Upper lobe of left lung (tissue), 6 donors: ENCODE measurements at regions not wholly inside any gene's neighbourhood (a gene's known extent, or its start where the extent isn't known, plus 50 kb on each side); places are given as distances from the start of the nearest gene placed in this dataset.

Experiments
- ATAC-seq, 2 donors: fragments of 200-7000 bp; cut with Tn5 transposase; one replicate each; pipeline ENCODE4 v1.9.1; 2022; ENCODE audit warnings: mild to moderate bottlenecking in 2 of 2, moderate library complexity in 2 of 2; ENCODE audit not compliant: low FRiP score in 2 of 2
- DNase-seq, 2 donors: peaks; one replicate each; pipeline ENCODE4 v3.0.0-alpha.2; 2019 to 2020
- H3K27ac ChIP-seq, 4 donors: fragments of 200-600 bp; sonication (generic); one replicate each; pipeline ENCODE4 v1.5.1; 2016 to 2019
- H3K27me3 ChIP-seq, 4 donors: fragments of 200-600 bp; sonication (generic); one replicate each; pipeline ENCODE4 v1.5.1; 2017 to 2019
- H3K36me3 ChIP-seq, 4 donors: fragments of 200-600 bp; sonication (generic); one replicate each; pipeline ENCODE4 v1.5.1; 2016 to 2019
- H3K4me1 ChIP-seq, 4 donors: fragments of 200-600 bp; sonication (generic); one replicate each; pipeline ENCODE4 v1.5.1; 2018 to 2019
- H3K4me3 ChIP-seq, 4 donors: fragments of 200-600 bp; sonication (generic); one replicate each; pipeline ENCODE4 v1.5.1; 2017 to 2019; ENCODE audit warnings: mild to moderate bottlenecking in 2 of 4, moderate library complexity in 1 of 4
- H3K9me3 ChIP-seq, 4 donors: fragments of 200-600 bp; sonication (generic); one replicate each; pipeline ENCODE4 v1.5.1; 2018 to 2019
- EP300 ChIP-seq, 4 donors: sonication (generic); formaldehyde crosslinking; IDR thresholded peaks; one replicate each; pipeline ENCODE4 v1.5.1; 2017; ENCODE audit warnings: antibody characterized with exemption in 4 of 4, control low read depth in 2 of 4
- POLR2A ChIP-seq, 4 donors: fragments of 450-650 bp; IDR thresholded peaks; one replicate each; pipeline ENCODE4 v1.5.1; 2016 to 2017; ENCODE audit warnings: antibody characterized with exemption in 4 of 4, mild to moderate bottlenecking in 2 of 4
- POLR2AphosphoS5 ChIP-seq, 2 donors: sonication (generic); formaldehyde crosslinking; IDR thresholded peaks; one replicate each; pipeline ENCODE4 v1.5.1; 2017; ENCODE audit warnings: antibody characterized with exemption in 2 of 2
- WGBS, 2 donors: methylation state at CpG; one replicate each; pipeline ENCODE4 v1.1.5; 2017 to 2018; 5-methylcytosine and 5-hydroxymethylcytosine counted together
- TF ChIP-seq, protein P1 (sequence below), 6 experiments: fragments of 450-650 bp in 4 of 6; fragments of 200-600 bp in 2 of 6; sonication (generic) in 2 of 6; IDR thresholded peaks; one replicate each; pipeline ENCODE4 v1.5.1; 2016 to 2019; ENCODE audit warnings: antibody characterized with exemption in 6 of 6
- donor health status: DM: no; HTN: no; CAD: no; lungs with moderate emphysema.
- donor health status: DM: no; HTN: yes; CAD: no; lungs with severe emphysema.

DNA sequence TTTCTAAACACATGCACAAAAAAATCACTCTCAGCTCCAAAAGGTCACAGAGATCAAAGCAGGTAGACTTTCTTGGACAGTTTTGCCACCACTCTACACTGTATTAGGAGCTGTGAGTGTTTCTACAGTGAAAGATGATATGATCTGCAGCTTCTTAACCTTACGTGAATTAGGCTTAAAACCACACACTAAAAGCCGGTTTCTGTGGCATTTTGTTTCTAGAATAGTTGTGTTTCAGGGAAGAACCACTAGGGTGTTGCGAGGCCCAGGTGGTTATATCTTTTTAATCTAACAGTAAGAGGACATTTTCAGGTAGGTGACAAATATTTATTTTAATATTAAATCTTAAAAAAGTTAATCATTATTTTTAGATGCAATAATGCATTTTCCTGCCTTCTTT lies 216.4 kb downstream of the KLF5 start:
- TF ChIP-seq, protein P1, sequence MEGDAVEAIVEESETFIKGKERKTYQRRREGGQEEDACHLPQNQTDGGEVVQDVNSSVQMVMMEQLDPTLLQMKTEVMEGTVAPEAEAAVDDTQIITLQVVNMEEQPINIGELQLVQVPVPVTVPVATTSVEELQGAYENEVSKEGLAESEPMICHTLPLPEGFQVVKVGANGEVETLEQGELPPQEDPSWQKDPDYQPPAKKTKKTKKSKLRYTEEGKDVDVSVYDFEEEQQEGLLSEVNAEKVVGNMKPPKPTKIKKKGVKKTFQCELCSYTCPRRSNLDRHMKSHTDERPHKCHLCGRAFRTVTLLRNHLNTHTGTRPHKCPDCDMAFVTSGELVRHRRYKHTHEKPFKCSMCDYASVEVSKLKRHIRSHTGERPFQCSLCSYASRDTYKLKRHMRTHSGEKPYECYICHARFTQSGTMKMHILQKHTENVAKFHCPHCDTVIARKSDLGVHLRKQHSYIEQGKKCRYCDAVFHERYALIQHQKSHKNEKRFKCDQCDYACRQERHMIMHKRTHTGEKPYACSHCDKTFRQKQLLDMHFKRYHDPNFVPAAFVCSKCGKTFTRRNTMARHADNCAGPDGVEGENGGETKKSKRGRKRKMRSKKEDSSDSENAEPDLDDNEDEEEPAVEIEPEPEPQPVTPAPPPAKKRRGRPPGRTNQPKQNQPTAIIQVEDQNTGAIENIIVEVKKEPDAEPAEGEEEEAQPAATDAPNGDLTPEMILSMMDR (IDR thresholded peaks at IDR 0.05) = no peak
- no peak for TF ChIP-seq POLR2AphosphoS5 (IDR thresholded peaks at IDR 0.05)
- TF ChIP-seq EP300 (IDR thresholded peaks at IDR 0.05) = no peak
- TF ChIP-seq POLR2A (IDR thresholded peaks at IDR 0.05) = no peak
- no peaks in the 10 kb centered on the region for H3K9me3 ChIP-seq
- 52 to 76% methylated on average over 3 of the region's 3 CpGs for WGBS, 2 donors
- H3K27ac ChIP-seq = no peak overlapping the region
- no peaks in the 10 kb centered on the region for H3K36me3 ChIP-seq
- no peaks in the 10 kb centered on the region for H3K27me3 ChIP-seq
- ATAC-seq (no peak), DNase-seq (no peak)
- H3K4me1 ChIP-seq = no peaks in the 10 kb centered on the region
- H3K4me3 ChIP-seq = no peak overlapping the region

DNA sequence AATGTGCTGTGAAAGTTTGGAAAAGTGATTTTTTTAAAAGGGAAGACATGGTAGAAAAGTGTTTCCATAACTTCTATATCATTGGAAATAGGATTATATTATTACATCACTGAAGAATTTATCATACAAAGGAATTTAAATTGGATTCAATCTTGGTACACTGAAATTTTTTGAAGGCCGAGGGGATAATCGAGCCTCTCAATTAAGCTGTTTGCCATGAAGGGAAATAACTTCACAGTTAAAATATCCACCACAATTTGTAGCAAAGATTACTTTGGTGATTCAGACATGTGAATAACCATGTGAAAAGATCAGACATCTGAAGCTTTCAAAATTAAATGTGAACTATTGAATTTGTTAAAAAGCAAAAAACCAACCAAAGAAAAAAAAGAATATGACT lies 215.3 kb downstream of the KLF5 start:
- Histone ChIP-seq H3K36me3 (no peaks in the 10 kb centered on the region), H3K27me3 (no peaks in the 10 kb centered on the region), H3K9me3 (no peaks in the 10 kb centered on the region), H3K4me1 (no peaks in the 10 kb centered on the region), H3K4me3 (no peak overlapping the region), H3K27ac (no peak overlapping the region)
- DNase-seq (no peak), ATAC-seq (no peak)
- 86 to 94% methylated on average over 2 of the region's 2 CpGs for WGBS, 2 donors
- no peak for TF ChIP-seq POLR2A (IDR thresholded peaks at IDR 0.05)
- no peak for TF ChIP-seq EP300 (IDR thresholded peaks at IDR 0.05)
- TF ChIP-seq, protein P1 (IDR thresholded peaks at IDR 0.05) = no peak

DNA sequence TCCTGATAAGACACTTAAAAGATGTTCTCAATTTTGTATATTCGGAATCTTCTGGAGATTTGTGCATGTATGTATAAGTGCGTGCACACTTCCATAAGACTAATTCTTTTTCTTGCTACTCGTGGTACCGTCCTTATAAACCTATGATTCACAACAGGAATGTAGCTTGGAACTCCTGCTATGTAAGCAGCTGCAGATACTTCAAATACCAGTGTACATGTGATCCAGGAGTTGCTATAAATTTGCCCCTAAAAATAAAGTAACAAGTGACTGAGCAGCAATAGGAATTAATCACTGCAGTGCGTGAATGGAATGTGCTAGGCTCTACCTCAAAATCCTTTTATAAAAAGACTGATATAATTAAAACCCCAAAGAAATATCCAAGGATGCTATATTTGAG lies 214.9 kb downstream of the KLF5 start:
- H3K27ac ChIP-seq = no peak overlapping the region
- peak in 1 of 2 donors; percentile 49 for ATAC-seq

GRCh38 chr13:73273276-73273675 lies 214.5 kb downstream of the KLF5 start:
- TF ChIP-seq EP300 (IDR thresholded peaks at IDR 0.05) (no peak), POLR2AphosphoS5 (IDR thresholded peaks at IDR 0.05) (no peak), POLR2A (IDR thresholded peaks at IDR 0.05) (no peak)
- TF ChIP-seq, protein P1 (IDR thresholded peaks at IDR 0.05) = no peak
- Histone ChIP-seq H3K4me1 (no peaks in the 10 kb centered on the region), H3K4me3 (no peak overlapping the region), H3K9me3 (no peaks in the 10 kb centered on the region), H3K27me3 (no peaks in the 10 kb centered on the region), H3K36me3 (no peaks in the 10 kb centered on the region), H3K27ac (no peak overlapping the region)
- DNase-seq (no peak), ATAC-seq (no peak)
- 84 to 91% methylated on average over 1 of the region's 1 CpG for WGBS, 2 donors

More for the DNA sequence above, 214.9 kb downstream of the KLF5 start:
- 71 to 74% methylated on average over 5 of the region's 5 CpGs for WGBS, 2 donors
- H3K4me1 ChIP-seq = no peaks in the 10 kb centered on the region
- no peak for TF ChIP-seq POLR2AphosphoS5 (IDR thresholded peaks at IDR 0.05)
- TF ChIP-seq POLR2A (IDR thresholded peaks at IDR 0.05) = no peak
- TF ChIP-seq EP300 (IDR thresholded peaks at IDR 0.05) = no peak
- TF ChIP-seq, protein P1 (IDR thresholded peaks at IDR 0.05) = no peak
- no peak for DNase-seq
- no peaks in the 10 kb centered on the region for H3K9me3 ChIP-seq
- H3K4me3 ChIP-seq = no peak overlapping the region
- no peaks in the 10 kb centered on the region for H3K36me3 ChIP-seq
- H3K27me3 ChIP-seq = no peaks in the 10 kb centered on the region

- Histone ChIP-seq H3K27ac (no peak overlapping the region), H3K27me3 (no peaks in the 10 kb centered on the region), H3K4me1 (no peaks in the 10 kb centered on the region), H3K4me3 (no peak overlapping the region), H3K36me3 (no peaks in the 10 kb centered on the region), H3K9me3 (no peaks in the 10 kb centered on the region)
- WGBS, 2 donors = 77 to 86% methylated on average over 1 of the region's 1 CpG
- TF ChIP-seq, protein P1 (IDR thresholded peaks at IDR 0.05) = no peak
- TF ChIP-seq POLR2A (IDR thresholded peaks at IDR 0.05) (no peak), POLR2AphosphoS5 (IDR thresholded peaks at IDR 0.05) (no peak), EP300 (IDR thresholded peaks at IDR 0.05) (no peak)
- no peak for DNase-seq
- ATAC-seq = no peak
These were observed 214.0 kb downstream of the KLF5 start for GRCh38 chr13:73272831-73273230.
